ENCODE measurements at regions not wholly inside any gene's neighbourhood (a gene's known extent, or its start where the extent isn't known, plus 50 kb on each side); places are given as distances from the start of the nearest gene placed in this dataset.

GRCh38 chr19:29084266-29084665 lies 128.7 kb downstream of the UQCRFS1 start:
- TF ChIP-seq CTCF (IDR thresholded peaks at IDR 0.05; ENCODE audit: unreplicated experiment), result no peak
- H3K27ac Mint-ChIP-seq (ENCODE audit: low read depth, unreplicated experiment), result no peak overlapping the region
- CTCF ChIA-PET, result interaction anchor here (0.6 to 1.0 kb wide), 2 partner anchors 48 to 176 kb away, joined by 3 read pairs; no protein-coding TSS in a partner anchor
- DNase-seq (ENCODE audit: unreplicated experiment), result no peak
- H3K36me3 Mint-ChIP-seq (ENCODE audit: insufficient read depth, unreplicated experiment), result no peaks in the 10 kb centered on the region
- no peaks in the 10 kb centered on the region for H3K4me1 Mint-ChIP-seq (ENCODE audit: insufficient read depth, unreplicated experiment)
- intact Hi-C loops (cut with micrococcal nuclease), result no loop called here
- BruUV-seq (replicated peaks), result no TSS peak
- POLR2A ChIA-PET, result no interaction called here
- peaks cover 34% of the 10 kb centered on the region for H3K9me3 Mint-ChIP-seq (ENCODE audit: unreplicated experiment)
- H3K4me3 Mint-ChIP-seq (ENCODE audit: unreplicated experiment), result no peak overlapping the region
- H3K27me3 Mint-ChIP-seq (ENCODE audit: insufficient read depth, unreplicated experiment), result no peaks in the 10 kb centered on the region

- Mint-ChIP-seq H3K36me3 (ENCODE audit: insufficient read depth, unreplicated experiment) (no peaks in the 10 kb centered on the region), H3K27me3 (ENCODE audit: insufficient read depth, unreplicated experiment) (no peaks in the 10 kb centered on the region), H3K27ac (ENCODE audit: low read depth, unreplicated experiment) (no peak overlapping the region), H3K4me3 (ENCODE audit: unreplicated experiment) (no peak overlapping the region), H3K9me3 (ENCODE audit: unreplicated experiment) (peaks cover 36% of the 10 kb centered on the region), H3K4me1 (ENCODE audit: insufficient read depth, unreplicated experiment) (no peaks in the 10 kb centered on the region)
- ChIA-PET CTCF (interaction anchor here (0.6 kb wide), 1 partner anchor 49 kb away, joined by 3 read pairs; no protein-coding TSS in a partner anchor), POLR2A (no interaction called here)
- no peak for TF ChIP-seq CTCF (IDR thresholded peaks at IDR 0.05; ENCODE audit: unreplicated experiment)
- BruUV-seq (replicated peaks), result no TSS peak
- intact Hi-C loops (cut with micrococcal nuclease), result no loop called here
- DNase-seq (ENCODE audit: unreplicated experiment), result no peak
Observed at GRCh38 chr19:29083863-29084262, 129.1 kb downstream of the UQCRFS1 start.

GRCh38 chr19:29079356-29080032 lies 133.5 kb downstream of the UQCRFS1 start:
- H3K36me3 Mint-ChIP-seq (ENCODE audit: insufficient read depth, unreplicated experiment), result no peaks in the 10 kb centered on the region
- no peaks in the 10 kb centered on the region for H3K27me3 Mint-ChIP-seq (ENCODE audit: insufficient read depth, unreplicated experiment)
- peaks cover 13% of the 10 kb centered on the region for H3K9me3 Mint-ChIP-seq (ENCODE audit: unreplicated experiment)
- ChIA-PET POLR2A (no interaction called here), CTCF (no interaction called here)
- H3K4me3 Mint-ChIP-seq (ENCODE audit: unreplicated experiment), result no peak overlapping the region
- TF ChIP-seq CTCF (IDR thresholded peaks at IDR 0.05; ENCODE audit: unreplicated experiment), result no peak
- DNase-seq (ENCODE audit: unreplicated experiment), result no peak
- H3K27ac Mint-ChIP-seq (ENCODE audit: low read depth, unreplicated experiment), result no peak overlapping the region
- intact Hi-C loops (cut with micrococcal nuclease), result no loop called here
- BruUV-seq (replicated peaks), result no TSS peak
- H3K4me1 Mint-ChIP-seq (ENCODE audit: insufficient read depth, unreplicated experiment), result no peaks in the 10 kb centered on the region

GRCh38 chr19:29076963-29077362 lies 136.0 kb downstream of the UQCRFS1 start:
- H3K27ac Mint-ChIP-seq (ENCODE audit: low read depth, unreplicated experiment), result no peak overlapping the region
- BruUV-seq (replicated peaks), result no TSS peak

More at GRCh38 chr19:29076963-29077362, 136.0 kb downstream of the UQCRFS1 start:
- CTCF ChIA-PET, result no interaction called here
- H3K36me3 Mint-ChIP-seq (ENCODE audit: insufficient read depth, unreplicated experiment), result no peaks in the 10 kb centered on the region
- peaks cover 7% of the 10 kb centered on the region for H3K9me3 Mint-ChIP-seq (ENCODE audit: unreplicated experiment)
- DNase-seq (ENCODE audit: unreplicated experiment), result no peak
- POLR2A ChIA-PET, result no interaction called here
- no peaks in the 10 kb centered on the region for H3K4me1 Mint-ChIP-seq (ENCODE audit: insufficient read depth, unreplicated experiment)
- H3K4me3 Mint-ChIP-seq (ENCODE audit: unreplicated experiment), result no peak overlapping the region
- no peak for TF ChIP-seq CTCF (IDR thresholded peaks at IDR 0.05; ENCODE audit: unreplicated experiment)
- no peaks in the 10 kb centered on the region for H3K27me3 Mint-ChIP-seq (ENCODE audit: insufficient read depth, unreplicated experiment)
- intact Hi-C loops (cut with micrococcal nuclease), result no loop called here
